GM18502 (cell line): ENCODE measurements at regions not wholly inside any gene's neighbourhood (a gene's known extent, or its start where the extent isn't known, plus 50 kb on each side); places are given as distances from the start of the nearest gene placed in this dataset.
"Not testable (repeated sequence)": the region's sequence is repeated elsewhere in the genome, so short reads cannot be mapped to it uniquely, and the experiment has no call there.

ENCODE experiments used
- ATAC-seq: cut with Tn5 transposase; IDR thresholded peaks from one replicate; pipeline ENCODE4 v1.9.1; 2021; ENCODE audit warnings: mild to moderate bottlenecking; ENCODE audit not compliant: unreplicated experiment, poor library complexity

DNA sequence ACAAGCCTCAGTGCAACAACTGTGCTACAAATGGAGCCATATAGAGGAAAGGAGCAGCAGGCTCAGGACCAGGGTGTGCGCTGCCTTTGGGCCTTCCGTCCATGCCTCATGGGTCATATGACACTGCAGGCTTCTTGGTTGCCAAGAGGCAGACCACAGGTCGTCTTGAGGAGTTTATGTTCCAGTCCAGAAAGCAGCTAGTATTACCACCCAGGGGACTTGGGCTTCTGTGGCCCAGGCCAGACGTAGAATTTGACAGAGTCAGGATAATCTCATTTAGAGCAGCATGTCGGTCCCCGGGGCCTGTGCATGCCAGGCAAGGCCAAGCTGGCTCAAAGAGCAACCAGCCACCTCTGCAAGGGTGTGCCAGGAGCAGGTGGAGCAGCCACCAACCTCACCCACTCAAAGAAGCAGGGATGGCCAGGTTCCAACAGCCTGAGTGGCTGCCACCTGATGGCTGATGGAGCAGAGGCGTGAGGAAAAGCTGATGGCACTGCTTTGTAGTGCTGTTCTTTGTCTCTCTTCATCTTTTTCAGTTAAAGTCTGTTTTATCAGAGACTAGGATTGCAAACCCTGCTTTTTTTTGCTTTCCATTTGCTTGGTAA lies 109.1 kb downstream of the CCDC74A start:
- ATAC-seq, result not testable (repeated sequence)

GRCh38 chr2:131639001-131639620 lies 111.4 kb downstream of the CCDC74A start:
- ATAC-seq, result not testable (repeated sequence)

- no peak for ATAC-seq
Observed at GRCh38 chr2:131641414-131642206, 113.9 kb downstream of the CCDC74A start.

- ATAC-seq, result not testable (repeated sequence)
Observed at GRCh38 chr2:131643180-131643579, 115.5 kb downstream of the CCDC74A start.

- ATAC-seq, result no peak
Observed at GRCh38 chr2:131645177-131645765, 117.6 kb downstream of the CCDC74A start.

DNA sequence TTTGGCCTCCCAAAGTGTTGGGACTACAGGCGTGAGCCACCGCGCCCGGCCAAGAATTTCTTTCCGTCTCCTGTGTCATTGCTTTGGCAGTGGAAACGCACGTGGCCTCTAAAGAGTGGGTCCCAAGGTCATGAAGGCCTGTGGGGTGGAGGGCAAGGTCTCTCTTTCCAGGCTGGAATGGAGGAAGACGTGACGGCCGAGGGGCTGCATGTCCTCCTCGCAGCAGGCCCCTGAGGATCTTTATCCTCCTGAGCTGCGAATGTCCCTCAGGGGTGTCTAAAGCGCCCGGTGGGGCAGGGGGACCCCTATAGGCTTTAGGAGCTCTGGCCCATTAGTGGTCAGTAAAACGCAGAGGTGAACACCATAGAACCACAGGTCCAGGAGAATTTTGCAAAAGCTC lies 118.5 kb downstream of the CCDC74A start:
- not testable (repeated sequence) for ATAC-seq

GRCh38 chr2:131646669-131647297 lies 119.1 kb downstream of the CCDC74A start:
- no peak for ATAC-seq

DNA sequence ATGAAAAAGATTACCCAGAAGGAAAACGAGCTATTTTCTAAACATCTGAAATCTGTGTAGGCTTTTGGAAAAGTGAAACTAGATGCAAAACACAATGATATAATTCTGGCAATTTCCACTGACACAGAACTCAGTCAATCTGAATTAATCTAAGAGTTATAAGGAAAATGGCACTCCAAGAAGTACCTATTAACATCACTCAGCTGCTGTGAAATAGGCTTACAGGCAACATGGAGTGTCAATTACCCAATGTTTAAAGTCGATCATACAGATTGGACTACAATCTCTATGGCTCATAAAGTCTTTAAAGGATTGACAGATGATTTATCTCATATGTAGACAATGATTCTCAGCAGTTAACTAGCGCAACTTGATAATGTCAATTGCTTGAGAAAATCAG lies 120.9 kb downstream of the CCDC74A start:
- ATAC-seq, result not testable (repeated sequence)

GRCh38 chr2:131652246-131652645 lies 124.6 kb downstream of the CCDC74A start:
- ATAC-seq, result not testable (repeated sequence)

GRCh38 chr2:131654107-131654506 lies 126.4 kb downstream of the CCDC74A start:
- ATAC-seq, result not testable (repeated sequence)

- no peak for ATAC-seq
Observed at GRCh38 chr2:131656816-131657633, 129.3 kb downstream of the CCDC74A start.

GRCh38 chr2:131657895-131658768 lies 130.4 kb downstream of the CCDC74A start:
- ATAC-seq, result no peak

GRCh38 chr2:131658769-131659131 lies 131.1 kb downstream of the CCDC74A start:
- no peak for ATAC-seq

DNA sequence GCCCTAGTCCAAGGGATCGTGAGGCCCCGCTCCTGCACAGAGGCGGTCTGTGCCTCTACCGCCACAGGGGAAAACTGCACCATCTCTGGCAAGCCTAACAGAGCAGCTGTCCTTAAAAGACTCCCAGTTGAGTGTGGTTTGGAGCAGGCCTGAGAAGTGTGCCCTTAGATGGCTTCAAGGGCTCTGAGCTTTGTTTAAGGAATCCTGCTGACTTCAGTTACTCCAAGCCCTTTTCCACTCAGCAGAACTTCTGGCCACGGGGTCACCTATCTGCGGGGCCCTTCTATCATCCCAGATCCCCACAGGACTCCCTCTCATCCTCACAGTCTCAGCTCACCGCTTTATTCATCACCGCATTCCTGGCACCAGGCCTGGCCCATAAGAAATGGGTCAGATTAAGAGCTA lies 131.5 kb downstream of the CCDC74A start:
- ATAC-seq, result no peak

GRCh38 chr2:131661101-131661782 lies 133.6 kb downstream of the CCDC74A start:
- ATAC-seq, result not testable (repeated sequence)

GRCh38 chr2:131661884-131662535 lies 134.3 kb downstream of the CCDC74A start:
- not testable (repeated sequence) for ATAC-seq

- not testable (repeated sequence) for ATAC-seq
Observed at GRCh38 chr2:131663501-131663900, 135.8 kb downstream of the CCDC74A start.

GRCh38 chr2:131665716-131666115 lies 138.0 kb downstream of the CCDC74A start:
- not testable (repeated sequence) for ATAC-seq
